HCT116 (cell line): ENCODE measurements at regions not wholly inside any gene's neighbourhood (a gene's known extent, or its start where the extent isn't known, plus 50 kb on each side); places are given as distances from the start of the nearest gene placed in this dataset.

Source experiments
- ATAC-seq: fragments of 200-7000 bp; cut with Tn5 transposase; 2 replicates; pipeline ENCODE4 v1.9.1; 2020; ENCODE audit warnings: mild to moderate bottlenecking, moderate library complexity
- BruUV-seq: library from RNA; stranded (reverse); fragments of 400-500 nt; replicated peaks from 2 replicates; lab custom pipeline; 2021; lab: Mats Ljungman, UMichigan
- CTCF ChIA-PET: fragments of 300-600 bp; sonication (Branson Sonifier 250); formaldehyde crosslinking; loops from one replicate; lab custom pipeline; 2021; ENCODE audit warnings: antibody characterized with exemption; lab: Charles Lee
- POLR2A ChIA-PET: fragments of 300-600, 350-600 bp; sonication (Branson Sonifier 250); formaldehyde crosslinking; loops from one replicate; lab custom pipeline; 2021; ENCODE audit warnings: antibody characterized with exemption; lab: Charles Lee
- RAD21 ChIA-PET, 2 experiments: fragments of 300-600 bp; sonication (Branson Sonifier 250); formaldehyde crosslinking; loops; one replicate each; lab custom pipeline; 2023; ENCODE audit warnings: low total read pairs in 2 of 2; ENCODE audit not compliant: uncharacterized antibody in 2 of 2, unreplicated experiment in 2 of 2, low non-redundant PET in 1 of 2; lab: Charles Lee
- DNase-seq: peaks from one replicate; pipeline ENCODE4 v3.0.0-alpha.2; 2010; ENCODE audit warnings: low read depth, low spot score
- H2AFZ ChIP-seq: fragments of 200-600 bp; shearing (Covaris generic), sonication (generic); 2 replicates; pipeline ENCODE4 v1.6.1; 2017; ENCODE audit warnings: low read depth, mixed run types, mixed read lengths, antibody characterized with exemption, low read length; ENCODE audit not compliant: poor library complexity, severe bottlenecking
- H3K27ac ChIP-seq: 2 replicates; pipeline ENCODE4 v1.5.1; 2012; ENCODE audit warnings: low read depth, low read length
- H3K27me3 ChIP-seq: fragments of 200-600 bp; sonication (generic); 2 replicates; pipeline ENCODE4 v1.6.1; 2016; ENCODE audit warnings: mixed run types, low read length, mixed read lengths; ENCODE audit not compliant: insufficient read depth
- H3K36me3 ChIP-seq, 2 experiments: fragments of 200-500 bp in 1 of 2; fragments of 200-600 bp in 1 of 2; sonication (Bioruptor generic) in 1 of 2; sonication (generic) in 1 of 2; 2 replicates each; pipeline versions ENCODE4 v1.5.1 to v1.6.1; 2014 to 2016; ENCODE audit warnings: low read length in 2 of 2, inconsistent platforms in 1 of 2, mixed read lengths in 1 of 2, mixed run types in 1 of 2; ENCODE audit not compliant: insufficient read depth in 2 of 2, control insufficient read depth in 1 of 2
- H3K4me1 ChIP-seq, 2 experiments: fragments of 200-600 bp in 1 of 2; sonication (generic) in 1 of 2; 2 replicates each; pipeline versions ENCODE4 v1.5.1 to v1.6.1; 2012 to 2017; ENCODE audit warnings: low read length in 2 of 2, inconsistent platforms in 1 of 2, mild to moderate bottlenecking in 1 of 2, mixed read lengths in 1 of 2, mixed run types in 1 of 2, moderate library complexity in 1 of 2; ENCODE audit not compliant: insufficient read depth in 2 of 2, control insufficient read depth in 1 of 2
- H3K4me2 ChIP-seq: fragments of 200-600 bp; sonication (generic); 2 replicates; pipeline ENCODE4 v1.6.1; 2017; ENCODE audit warnings: mixed run types, low read length, mixed read lengths
- H3K4me3 ChIP-seq, 2 experiments: fragments of 200-600 bp in 1 of 2; sonication (generic) in 1 of 2; replicated peaks in 1 of 2; 2 replicates each; pipeline ENCODE4 v1.5.1; 2011 to 2016; ENCODE audit warnings: low read length in 2 of 2, control low read depth in 1 of 2, low read depth in 1 of 2, mild to moderate bottlenecking in 1 of 2, mixed read lengths in 1 of 2, mixed run types in 1 of 2
- H3K79me2 ChIP-seq: fragments of 200-600 bp; sonication (generic); 2 replicates; pipeline ENCODE4 v1.6.1; 2017; ENCODE audit warnings: mild to moderate bottlenecking, mixed run types, low read length, moderate library complexity, mixed read lengths; ENCODE audit not compliant: insufficient read depth
- H3K9ac ChIP-seq: fragments of 200-600 bp; sonication (generic); 2 replicates; pipeline ENCODE4 v1.6.1; 2016; ENCODE audit warnings: low read length, mixed read lengths
- H3K9me2 ChIP-seq: fragments of 200-600 bp; sonication (generic), shearing (Covaris generic); 2 replicates; pipeline ENCODE4 v1.6.1; 2017; ENCODE audit warnings: mixed run types, mild to moderate bottlenecking, moderate library complexity; ENCODE audit not compliant: insufficient read depth
- H3K9me3 ChIP-seq, 2 experiments: fragments of 200-500 bp in 1 of 2; fragments of 200-600 bp in 1 of 2; sonication (Bioruptor generic) in 1 of 2; sonication (generic) in 1 of 2; 2 replicates each; pipeline ENCODE4 v1.6.1; 2014 to 2017; ENCODE audit warnings: low read length in 2 of 2, mixed read lengths in 2 of 2, inconsistent platforms in 1 of 2, low read depth in 1 of 2, mild to moderate bottlenecking in 1 of 2, mixed run types in 1 of 2, moderate library complexity in 1 of 2; ENCODE audit not compliant: control insufficient read depth in 1 of 2, insufficient read depth in 1 of 2
- H4K20me1 ChIP-seq: fragments of 200-600 bp; sonication (generic), shearing (Covaris generic); 2 replicates; pipeline ENCODE4 v1.6.1; 2017; ENCODE audit warnings: mixed run types, mild to moderate bottlenecking, moderate library complexity; ENCODE audit not compliant: insufficient read depth
- CEBPB ChIP-seq: IDR thresholded peaks from 2 replicates; pipeline ENCODE4 v1.6.1; 2012; ENCODE audit warnings: low read depth
- ELF1 ChIP-seq: IDR thresholded peaks from 2 replicates; pipeline ENCODE4 v1.6.1; 2012; ENCODE audit warnings: low read depth, borderline replicate concordance
- EZH2phosphoT487 ChIP-seq: fragments of 200-600 bp; IDR thresholded peaks from 2 replicates; pipeline ENCODE4 v1.6.1; 2018; ENCODE audit warnings: antibody characterized with exemption, borderline replicate concordance
- POLR2A ChIP-seq: IDR thresholded peaks from 2 replicates; pipeline ENCODE4 v1.7.0; 2011; ENCODE audit warnings: borderline replicate concordance; ENCODE audit not compliant: insufficient read depth, insufficient read length; ENCODE audit errors: extremely low read depth
- SIN3A ChIP-seq: IDR thresholded peaks from 2 replicates; pipeline ENCODE4 v1.6.1; 2012; ENCODE audit warnings: low read depth
- TCF7L2 ChIP-seq: IDR thresholded peaks from 2 replicates; pipeline ENCODE4 v1.7.0; 2011; ENCODE audit warnings: borderline replicate concordance, inconsistent platforms; ENCODE audit not compliant: insufficient read depth, insufficient read length; ENCODE audit errors: extremely low read depth
- intact Hi-C: fragments of 100-400 bp; cut with micrococcal nuclease; formaldehyde crosslinking; loops from 2 replicates; pipeline ENCODE4 v1.10.0; 2022
- TF ChIP-seq, protein P1 (sequence below), 3 experiments: fragments of 200-600 bp in 1 of 3; sonication (generic) in 1 of 3; IDR thresholded peaks in 2 of 3; conservative IDR thresholded peaks in 1 of 3; 2 replicates each; pipeline ENCODE4 v1.5.1; 2012 to 2017; ENCODE audit warnings: low read depth in 2 of 3, low read length in 2 of 3, antibody characterized with exemption in 1 of 3, borderline replicate concordance in 1 of 3, control low read depth in 1 of 3, mild to moderate bottlenecking in 1 of 3, mixed read lengths in 1 of 3, mixed run types in 1 of 3, moderate library complexity in 1 of 3; ENCODE audit not compliant: insufficient read depth in 1 of 3

DNA sequence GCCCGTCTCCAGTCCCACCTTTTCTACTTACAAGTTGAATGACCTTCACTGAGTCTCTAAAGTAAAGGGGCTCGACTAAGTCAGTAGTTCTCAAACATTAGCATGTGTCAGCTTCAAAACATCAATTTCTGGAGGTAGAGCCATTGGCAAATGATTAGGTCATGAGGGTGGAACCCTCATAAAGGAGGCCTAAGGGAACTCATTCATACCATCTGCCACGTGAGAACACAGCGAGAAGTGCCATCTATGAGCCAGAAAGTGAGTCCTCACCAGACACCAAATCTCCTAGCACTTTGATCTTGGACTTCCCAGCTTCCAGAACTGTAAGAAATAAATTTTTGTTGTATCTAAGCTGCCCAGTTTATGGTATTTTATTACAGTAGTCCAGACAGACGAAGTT, 129.8 kb downstream of the MEX3B start:
- Histone ChIP-seq H3K9ac (no peak overlapping the region), H3K27me3 (0 out of 2 replicates have a peak, but pooled peaks cover 4% of the 10 kb centered on the region), H3K4me3 (no peak overlapping the region), H3K27ac (no peak overlapping the region), H3K9me3 (no peaks in the 10 kb centered on the region; a peak in 1 of 4 replicates), H3K36me3 (no peaks in the 10 kb centered on the region), H3K4me1 (no peaks in the 10 kb centered on the region), H2AFZ (no peak overlapping the region), H3K9me2 (no peaks in the 10 kb centered on the region), H3K4me2 (no peak overlapping the region), H4K20me1 (no peaks in the 10 kb centered on the region), H3K79me2 (no peaks in the 10 kb centered on the region)
- ChIA-PET RAD21 (no interaction called here), CTCF (no interaction called here), POLR2A (no interaction called here)
- intact Hi-C loops: no loop called here
- TF ChIP-seq ELF1 (no peak), EZH2phosphoT487 (no peak), TCF7L2 (no peak), POLR2A (no peak), CEBPB (no peak)
- TF ChIP-seq, protein P1, sequence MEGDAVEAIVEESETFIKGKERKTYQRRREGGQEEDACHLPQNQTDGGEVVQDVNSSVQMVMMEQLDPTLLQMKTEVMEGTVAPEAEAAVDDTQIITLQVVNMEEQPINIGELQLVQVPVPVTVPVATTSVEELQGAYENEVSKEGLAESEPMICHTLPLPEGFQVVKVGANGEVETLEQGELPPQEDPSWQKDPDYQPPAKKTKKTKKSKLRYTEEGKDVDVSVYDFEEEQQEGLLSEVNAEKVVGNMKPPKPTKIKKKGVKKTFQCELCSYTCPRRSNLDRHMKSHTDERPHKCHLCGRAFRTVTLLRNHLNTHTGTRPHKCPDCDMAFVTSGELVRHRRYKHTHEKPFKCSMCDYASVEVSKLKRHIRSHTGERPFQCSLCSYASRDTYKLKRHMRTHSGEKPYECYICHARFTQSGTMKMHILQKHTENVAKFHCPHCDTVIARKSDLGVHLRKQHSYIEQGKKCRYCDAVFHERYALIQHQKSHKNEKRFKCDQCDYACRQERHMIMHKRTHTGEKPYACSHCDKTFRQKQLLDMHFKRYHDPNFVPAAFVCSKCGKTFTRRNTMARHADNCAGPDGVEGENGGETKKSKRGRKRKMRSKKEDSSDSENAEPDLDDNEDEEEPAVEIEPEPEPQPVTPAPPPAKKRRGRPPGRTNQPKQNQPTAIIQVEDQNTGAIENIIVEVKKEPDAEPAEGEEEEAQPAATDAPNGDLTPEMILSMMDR (IDR thresholded peaks at IDR 0.05 in 2 of 3, conservative IDR thresholded peaks at IDR 0.05 in 1 of 3; ENCODE audit: borderline replicate concordance in 1 of 3, insufficient read depth in 1 of 3, low read depth in 2 of 3, low read length in 2 of 3): no peak
- DNase-seq (no peak), ATAC-seq (no peak)
- BruUV-seq: no TSS peak

DNA sequence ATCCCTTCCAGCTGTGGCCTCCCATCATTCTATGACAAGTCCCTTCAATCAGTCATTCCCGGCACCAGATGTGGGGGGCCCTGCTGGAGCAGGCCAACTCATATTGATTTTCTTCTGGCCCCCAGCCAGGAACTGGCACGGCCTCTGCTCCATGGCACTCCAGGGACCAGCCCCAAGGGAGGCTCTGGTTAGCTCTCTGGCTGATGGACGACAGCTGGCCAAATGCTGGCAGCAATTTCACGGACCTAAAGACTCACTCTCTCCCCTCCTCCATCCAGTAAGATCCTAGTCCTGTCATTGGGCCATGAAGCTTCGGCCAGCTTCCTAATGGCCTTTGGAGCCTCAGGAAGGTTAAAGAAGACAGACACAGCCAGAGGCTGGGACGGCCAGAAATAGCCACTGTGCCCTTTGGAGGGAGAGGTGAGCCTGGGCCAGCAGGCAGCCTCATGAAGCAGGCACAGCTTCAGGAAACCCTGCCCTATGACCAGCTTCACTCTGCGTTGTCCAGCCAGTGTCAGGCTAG, 131.0 kb downstream of the MEX3B start:
- no peak overlapping the region for H3K27ac ChIP-seq
- DNase-seq: no peak
- H3K4me1 ChIP-seq: no peaks in the 10 kb centered on the region
- no peak for ATAC-seq
- H3K9me3 ChIP-seq: no peaks in the 10 kb centered on the region; a peak in 1 of 4 replicates
- no peak overlapping the region for H3K4me3 ChIP-seq
- no peaks in the 10 kb centered on the region for H4K20me1 ChIP-seq
- ChIA-PET POLR2A (no interaction called here), CTCF (no interaction called here), RAD21 (no interaction called here)
- no peak overlapping the region for H3K4me2 ChIP-seq
- H2AFZ ChIP-seq: no peak overlapping the region
- no peak for TF ChIP-seq SIN3A
- intact Hi-C loops: no loop called here
- H3K36me3 ChIP-seq: no peaks in the 10 kb centered on the region
- no peak overlapping the region for H3K9ac ChIP-seq
- H3K9me2 ChIP-seq: no peaks in the 10 kb centered on the region
- H3K79me2 ChIP-seq: no peaks in the 10 kb centered on the region
- no TSS peak for BruUV-seq
- H3K27me3 ChIP-seq: peaks cover 8% of the 10 kb centered on the region; the same call in 1 of the 2 replicates
